ENCODE measurements at regions not wholly inside any gene's neighbourhood (a gene's known extent, or its start where the extent isn't known, plus 50 kb on each side); places are given as distances from the start of the nearest gene placed in this dataset.

GRCh38 chr12:46900734-46901463, 75.1 kb upstream of the SLC38A4 start:
- TF ChIP-seq CTCF (IDR thresholded peaks at IDR 0.05), result no peak
- no peak for TF ChIP-seq POLR2A (IDR thresholded peaks at IDR 0.05)

All from stomach (tissue), 4 donors.